Gastroesophageal sphincter (tissue), 4 donors: ENCODE measurements at regions not wholly inside any gene's neighbourhood (a gene's known extent, or its start where the extent isn't known, plus 50 kb on each side); places are given as distances from the start of the nearest gene placed in this dataset.
"Not testable (repeated sequence)": the region's sequence is repeated elsewhere in the genome, so short reads cannot be mapped to it uniquely, and the experiment has no call there.

Source experiments
- ATAC-seq: fragments of 150-250 bp; one replicate; pipeline ENCODE4 v1.9.1; 2016; ENCODE audit warnings: mild to moderate bottlenecking, moderate library complexity
- H3K27ac ChIP-seq, 4 donors: fragments of 200-600 bp; sonication (generic) in 3 of 4; 1 replicate in 3 of 4; 2 replicates in 1 of 4; pipeline ENCODE4 v1.5.1; 2016 to 2019
- H3K27me3 ChIP-seq: fragments of 200-600 bp; sonication (generic); one replicate; pipeline ENCODE4 v1.5.1; 2019
- H3K36me3 ChIP-seq, 2 donors: fragments of 200-600 bp; sonication (generic); one replicate each; pipeline ENCODE4 v1.5.1; 2019; ENCODE audit warnings: control low read depth in 1 of 2
- H3K4me1 ChIP-seq, 3 donors: fragments of 200-600 bp; sonication (generic); 1 replicate in 2 of 3; 2 replicates in 1 of 3; pipeline ENCODE4 v1.5.1; 2016 to 2019; ENCODE audit warnings: control low read depth in 2 of 3
- H3K4me3 ChIP-seq, 2 donors: fragments of 200-600 bp; sonication (generic); one replicate each; pipeline ENCODE4 v1.5.1; 2019; ENCODE audit warnings: mild to moderate bottlenecking in 1 of 2, moderate library complexity in 1 of 2
- H3K9me3 ChIP-seq, 3 donors: fragments of 200-600 bp; sonication (generic); one replicate each; pipeline ENCODE4 v1.5.1; 2017 to 2019; ENCODE audit warnings: control low read depth in 2 of 3
- EP300 ChIP-seq: sonication (generic); formaldehyde crosslinking; IDR thresholded peaks from one replicate; pipeline ENCODE4 v1.6.1; 2017; ENCODE audit warnings: antibody characterized with exemption, mild to moderate bottlenecking
- POLR2A ChIP-seq, 2 donors: fragments of 450-650 bp; IDR thresholded peaks; one replicate each; pipeline ENCODE4 v1.6.1; 2017; ENCODE audit warnings: antibody characterized with exemption in 2 of 2, mild to moderate bottlenecking in 2 of 2, moderate library complexity in 1 of 2
- POLR2AphosphoS5 ChIP-seq: sonication (generic); formaldehyde crosslinking; IDR thresholded peaks from one replicate; pipeline ENCODE4 v1.6.1; 2017; ENCODE audit warnings: antibody characterized with exemption
- WGBS, 2 donors: methylation state at CpG; one replicate each; pipeline ENCODE4 v1.1.5; 2018; ENCODE audit warnings: low coverage in 1 of 2; 5-methylcytosine and 5-hydroxymethylcytosine counted together
- TF ChIP-seq, protein P1 (sequence below), 4 experiments: fragments of 200-600 bp in 2 of 4; fragments of 450-650 bp in 2 of 4; sonication (generic) in 1 of 4; IDR thresholded peaks; one replicate each; pipeline ENCODE4 v1.5.1; 2017 to 2019; ENCODE audit warnings: antibody characterized with exemption in 4 of 4, mild to moderate bottlenecking in 2 of 4, moderate library complexity in 2 of 4

DNA sequence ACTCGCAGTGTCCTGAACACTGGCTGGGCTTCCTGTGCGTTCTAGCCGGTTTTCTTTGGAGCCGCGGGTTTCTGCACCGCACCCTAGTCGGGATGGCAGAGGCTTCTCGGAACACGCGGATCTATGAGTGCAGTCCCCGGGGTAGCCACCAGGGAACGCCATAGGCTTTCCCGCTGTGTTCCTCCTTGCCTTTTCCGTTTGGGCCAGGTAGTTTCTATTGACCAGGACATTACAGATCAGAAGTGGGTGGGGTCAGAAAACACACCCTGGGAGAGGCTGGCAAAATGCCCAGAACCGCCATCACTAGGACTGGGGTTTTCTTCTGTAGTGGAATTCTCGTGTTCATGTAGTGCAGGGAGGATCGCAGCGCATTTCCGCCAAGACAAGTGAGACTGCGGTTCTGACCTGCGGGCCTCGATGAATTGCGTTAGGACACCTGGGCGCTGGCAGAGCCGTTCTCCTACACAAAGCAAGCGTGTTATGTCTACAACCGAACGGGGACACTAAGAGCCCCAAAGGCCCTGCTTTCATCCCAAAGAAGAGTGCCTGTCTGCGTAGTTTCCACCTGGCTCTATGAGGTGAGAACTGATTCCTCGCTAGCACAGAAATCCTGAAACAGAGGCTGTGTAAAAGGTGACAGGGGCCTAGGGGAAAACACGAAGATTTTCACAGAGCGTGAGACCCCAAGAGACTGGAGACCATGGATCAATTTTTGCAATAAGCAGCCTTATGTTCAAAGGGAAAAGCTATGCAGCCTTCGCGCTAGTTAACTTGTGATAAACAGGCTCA is 121.5 kb downstream of the PPIAL4G start:
- Histone ChIP-seq H3K4me3 (peak overlapping the region in 1 of 2 donors; percentile 12), H3K27me3 (peaks cover 72% of the 10 kb centered on the region), H3K4me1 (peaks cover 0 to 13% (median 4%) of the 10 kb centered on the region in 3 donors)
- ATAC-seq, H3K27ac ChIP-seq, H3K36me3 ChIP-seq, H3K9me3 ChIP-seq: not testable (repeated sequence)
- 39 to 54% methylated on average over 5 to 17 of the region's 34 CpGs for WGBS, 2 donors
- TF ChIP-seq, protein P1, sequence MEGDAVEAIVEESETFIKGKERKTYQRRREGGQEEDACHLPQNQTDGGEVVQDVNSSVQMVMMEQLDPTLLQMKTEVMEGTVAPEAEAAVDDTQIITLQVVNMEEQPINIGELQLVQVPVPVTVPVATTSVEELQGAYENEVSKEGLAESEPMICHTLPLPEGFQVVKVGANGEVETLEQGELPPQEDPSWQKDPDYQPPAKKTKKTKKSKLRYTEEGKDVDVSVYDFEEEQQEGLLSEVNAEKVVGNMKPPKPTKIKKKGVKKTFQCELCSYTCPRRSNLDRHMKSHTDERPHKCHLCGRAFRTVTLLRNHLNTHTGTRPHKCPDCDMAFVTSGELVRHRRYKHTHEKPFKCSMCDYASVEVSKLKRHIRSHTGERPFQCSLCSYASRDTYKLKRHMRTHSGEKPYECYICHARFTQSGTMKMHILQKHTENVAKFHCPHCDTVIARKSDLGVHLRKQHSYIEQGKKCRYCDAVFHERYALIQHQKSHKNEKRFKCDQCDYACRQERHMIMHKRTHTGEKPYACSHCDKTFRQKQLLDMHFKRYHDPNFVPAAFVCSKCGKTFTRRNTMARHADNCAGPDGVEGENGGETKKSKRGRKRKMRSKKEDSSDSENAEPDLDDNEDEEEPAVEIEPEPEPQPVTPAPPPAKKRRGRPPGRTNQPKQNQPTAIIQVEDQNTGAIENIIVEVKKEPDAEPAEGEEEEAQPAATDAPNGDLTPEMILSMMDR (IDR thresholded peaks at IDR 0.05): peak in 2 of 4 experiments; percentile 23 to 27

DNA sequence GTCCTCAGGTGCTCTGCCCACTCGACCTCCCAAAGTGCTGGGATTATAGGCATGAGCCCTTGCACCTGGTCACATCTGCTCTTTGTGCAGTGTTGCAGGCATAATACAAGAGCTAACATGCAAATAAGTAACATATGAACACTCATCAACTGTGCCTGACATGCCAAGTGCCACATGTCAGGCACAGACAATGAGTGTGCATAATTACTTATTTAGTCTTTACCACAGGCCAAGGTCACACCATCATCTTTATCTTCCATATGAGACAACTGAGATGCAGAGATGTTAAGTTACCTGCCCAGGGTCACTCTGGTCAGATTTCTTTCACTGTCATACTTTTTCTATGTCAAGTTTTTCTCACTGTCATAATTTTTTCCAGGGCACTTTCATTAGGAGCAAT is 126.1 kb downstream of the PPIAL4G start:
- ATAC-seq: no peak
- H3K4me3 ChIP-seq: no peak overlapping the region
- 80% methylated on average over 1 of the region's 1 CpG; no CpG with 5 or more reads in 1 of the 2 donors for WGBS, 2 donors
- H3K36me3 ChIP-seq: no peaks in the 10 kb centered on the region
- H3K9me3 ChIP-seq: no peaks in the 10 kb centered on the region
- H3K27ac ChIP-seq: no peak overlapping the region
- H3K4me1 ChIP-seq: peaks cover 0 to 9% (median 4%) of the 10 kb centered on the region in 3 donors
- H3K27me3 ChIP-seq: peaks cover 97% of the 10 kb centered on the region
- TF ChIP-seq POLR2A (IDR thresholded peaks at IDR 0.05): no peak
- no peak for TF ChIP-seq EP300
- TF ChIP-seq, protein P1 (IDR thresholded peaks at IDR 0.05): no peak
- no peak for TF ChIP-seq POLR2AphosphoS5

DNA sequence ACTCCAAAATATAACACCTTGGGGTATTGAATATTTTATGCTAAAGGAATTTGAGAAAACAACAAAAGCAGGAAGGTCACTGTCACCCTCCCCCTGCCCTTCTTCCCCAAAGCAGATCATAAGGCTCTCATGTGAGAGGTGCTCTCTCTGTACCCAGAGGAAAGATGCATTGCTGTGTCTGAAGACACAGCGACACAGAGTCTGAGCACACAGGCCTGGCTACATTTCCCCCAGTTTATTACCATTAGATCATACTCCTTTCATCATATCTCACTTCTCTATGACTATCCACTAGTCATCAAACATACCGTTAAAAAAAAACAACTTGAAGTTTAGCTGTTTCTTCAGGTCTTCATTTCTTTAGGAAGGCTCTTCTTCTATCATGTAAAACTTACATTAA is 127.1 kb downstream of the PPIAL4G start:
- 87 to 93% methylated on average over 2 of the region's 2 CpGs for WGBS, 2 donors
- Histone ChIP-seq H3K36me3 (no peaks in the 10 kb centered on the region), H3K9me3 (no peaks in the 10 kb centered on the region), H3K27ac (no peak overlapping the region), H3K27me3 (peaks cover 97% of the 10 kb centered on the region), H3K4me3 (no peak overlapping the region), H3K4me1 (no peaks in the 10 kb centered on the region)
- TF ChIP-seq, protein P1 (IDR thresholded peaks at IDR 0.05): no peak
- TF ChIP-seq EP300: no peak
- no peak for TF ChIP-seq POLR2AphosphoS5
- TF ChIP-seq POLR2A (IDR thresholded peaks at IDR 0.05): no peak
- ATAC-seq: no peak

DNA sequence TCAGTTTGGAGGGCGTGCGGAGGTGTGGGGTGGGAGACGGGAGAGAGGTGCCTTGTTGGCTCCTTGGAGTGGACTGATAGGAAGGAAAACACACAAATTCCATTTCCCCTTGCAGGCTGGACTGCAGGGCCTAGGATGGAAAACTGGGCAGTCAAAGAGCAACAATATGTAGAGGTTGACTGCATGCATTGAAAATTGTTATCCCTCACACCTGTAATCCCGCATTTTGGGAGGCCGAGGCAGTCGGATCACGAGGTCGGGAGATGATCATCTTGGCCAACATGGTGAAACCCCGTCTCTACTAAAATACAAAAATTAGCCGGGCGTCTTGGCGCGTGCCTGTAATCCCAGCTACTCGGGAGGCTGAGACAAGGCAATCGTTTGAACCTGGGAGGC is 128.2 kb downstream of the PPIAL4G start:
- TF ChIP-seq POLR2AphosphoS5 (no peak), POLR2A (IDR thresholded peaks at IDR 0.05) (no peak), EP300 (no peak)
- TF ChIP-seq, protein P1 (IDR thresholded peaks at IDR 0.05): no peak
- H3K9me3 ChIP-seq: no peaks in the 10 kb centered on the region
- no peaks in the 10 kb centered on the region for H3K4me1 ChIP-seq
- WGBS, 2 donors: 81% methylated on average over 8 of the region's 15 CpGs; no CpG with 5 or more reads in 1 of the 2 donors
- H3K27ac ChIP-seq: no peak overlapping the region
- ATAC-seq: no peak
- no peak overlapping the region for H3K4me3 ChIP-seq
- H3K27me3 ChIP-seq: peaks cover 95% of the 10 kb centered on the region
- no peaks in the 10 kb centered on the region for H3K36me3 ChIP-seq

DNA sequence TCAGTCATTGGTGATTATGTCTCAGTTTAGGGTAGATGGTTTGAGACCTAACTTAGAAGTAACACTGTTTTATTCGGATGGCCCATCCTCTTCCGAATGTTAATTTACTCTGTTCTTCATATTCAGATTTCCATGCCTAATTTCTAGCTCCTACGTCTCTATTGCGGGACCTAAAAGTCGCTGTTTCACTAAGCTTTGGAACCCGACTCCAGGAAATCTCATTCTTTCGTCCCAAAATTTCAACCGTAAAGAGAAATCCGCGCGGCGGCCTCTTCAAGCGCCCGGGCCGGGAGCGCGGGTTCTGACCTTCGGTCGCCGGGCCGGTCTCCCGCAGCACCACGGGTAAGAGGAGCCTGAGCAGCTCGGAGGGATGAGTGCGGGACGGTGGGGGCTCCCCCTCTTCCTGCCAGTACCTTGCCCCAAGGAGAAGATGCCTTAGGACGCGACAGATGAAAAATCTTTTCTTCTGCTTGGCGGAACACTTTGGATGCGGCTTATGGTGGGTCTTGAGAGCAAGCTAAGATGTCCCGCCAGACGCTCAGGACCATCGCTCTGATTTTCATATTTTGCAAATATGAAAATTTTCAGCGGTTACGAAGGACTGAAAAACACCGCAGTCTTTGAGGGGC is 128.7 kb downstream of the PPIAL4G start:
- H3K36me3 ChIP-seq: no peaks in the 10 kb centered on the region
- H3K27ac ChIP-seq: no peak overlapping the region
- no peak for ATAC-seq
- H3K4me1 ChIP-seq: no peaks in the 10 kb centered on the region
- no peaks in the 10 kb centered on the region for H3K9me3 ChIP-seq
- TF ChIP-seq POLR2AphosphoS5: no peak
- no peak for TF ChIP-seq EP300
- no peak for TF ChIP-seq POLR2A (IDR thresholded peaks at IDR 0.05)
- TF ChIP-seq, protein P1 (IDR thresholded peaks at IDR 0.05): no peak
- peak overlapping the region in 1 of 2 donors; percentile 16 for H3K4me3 ChIP-seq
- H3K27me3 ChIP-seq: peaks cover 95% of the 10 kb centered on the region
- 22 to 32% methylated on average over 5 to 16 of the region's 36 CpGs for WGBS, 2 donors
